Neuronal stem cell (in vitro differentiated cells): ENCODE measurements at regions not wholly inside any gene's neighbourhood (a gene's known extent, or its start where the extent isn't known, plus 50 kb on each side); places are given as distances from the start of the nearest gene placed in this dataset.

Experiments used
- DNase-seq: peaks from one replicate; pipeline ENCODE4 v3.0.0-alpha.2; 2013; ENCODE audit warnings: low spot score
- H2AFZ ChIP-seq: one replicate; pipeline ENCODE4 v1.6.1; 2013; ENCODE audit warnings: mild to moderate bottlenecking, low read length, inconsistent platforms
- H2AK5ac ChIP-seq: 2 replicates; pipeline ENCODE4 v1.6.1; 2013; ENCODE audit warnings: low read depth, mild to moderate bottlenecking, inconsistent platforms, low read length, moderate library complexity, mixed read lengths
- H2BK120ac ChIP-seq: 2 replicates; pipeline ENCODE4 v1.6.1; 2013; ENCODE audit warnings: low read depth, mild to moderate bottlenecking, inconsistent platforms, low read length, moderate library complexity, mixed read lengths
- H2BK12ac ChIP-seq: one replicate; pipeline ENCODE4 v1.6.1; 2013; ENCODE audit warnings: low read length, inconsistent platforms
- H2BK15ac ChIP-seq: 2 replicates; pipeline ENCODE4 v1.6.1; 2013; ENCODE audit warnings: mild to moderate bottlenecking, low read length, inconsistent platforms, mixed read lengths
- H2BK5ac ChIP-seq: one replicate; pipeline ENCODE4 v1.6.1; 2013; ENCODE audit warnings: inconsistent platforms, mild to moderate bottlenecking, low read length, moderate library complexity
- H3K14ac ChIP-seq: one replicate; pipeline ENCODE4 v1.6.1; 2013; ENCODE audit warnings: low read length, inconsistent platforms
- H3K18ac ChIP-seq: 2 replicates; pipeline ENCODE4 v1.6.1; 2013; ENCODE audit warnings: low read length, inconsistent platforms
- H3K23ac ChIP-seq: 2 replicates; pipeline ENCODE4 v1.6.1; 2013; ENCODE audit warnings: low read depth, mild to moderate bottlenecking, mixed read lengths, low read length, inconsistent platforms; ENCODE audit not compliant: poor library complexity
- H3K27ac ChIP-seq: replicated peaks from 3 replicates; pipeline ENCODE4 v1.5.1; 2013; ENCODE audit warnings: low read length, inconsistent platforms
- H3K27me3 ChIP-seq, 3 experiments: 2 replicates each; pipeline ENCODE4 v1.6.1; 2013; ENCODE audit warnings: low read length in 3 of 3, mild to moderate bottlenecking in 2 of 3, inconsistent platforms in 1 of 3, low read depth in 1 of 3, mixed read lengths in 1 of 3, moderate library complexity in 1 of 3; ENCODE audit not compliant: control insufficient read depth in 3 of 3, insufficient read depth in 3 of 3
- H3K36me3 ChIP-seq, 2 donors: replicated peaks in 1 of 2; 2 replicates each; pipeline ENCODE4 v1.6.1; 2013; ENCODE audit warnings: low read length in 2 of 2; ENCODE audit not compliant: control insufficient read depth in 2 of 2, insufficient read depth in 2 of 2
- H3K4ac ChIP-seq: 2 replicates; pipeline ENCODE4 v1.6.1; 2013; ENCODE audit warnings: inconsistent platforms, mild to moderate bottlenecking, low read length, moderate library complexity
- H3K4me1 ChIP-seq, 2 donors: 1 replicate in 1 of 2; 2 replicates in 1 of 2; pipeline ENCODE4 v1.6.1; 2013; ENCODE audit warnings: low read length in 2 of 2, low read depth in 1 of 2; ENCODE audit not compliant: control insufficient read depth in 2 of 2, insufficient read depth in 1 of 2
- H3K4me2 ChIP-seq: one replicate; pipeline ENCODE4 v1.6.1; 2013; ENCODE audit warnings: mild to moderate bottlenecking, low read length, inconsistent platforms; ENCODE audit not compliant: insufficient read depth, poor library complexity, severe bottlenecking
- H3K4me3 ChIP-seq, 2 donors: 2 replicates each; pipeline ENCODE4 v1.5.1; 2013; ENCODE audit warnings: low read length in 2 of 2, mild to moderate bottlenecking in 2 of 2, inconsistent platforms in 1 of 2, moderate library complexity in 1 of 2
- H3K79me1 ChIP-seq: one replicate; pipeline ENCODE4 v1.6.1; 2013; ENCODE audit warnings: low read depth, mild to moderate bottlenecking, inconsistent platforms, low read length, moderate library complexity
- H3K9ac ChIP-seq: one replicate; pipeline ENCODE4 v1.6.1; 2013; ENCODE audit warnings: mild to moderate bottlenecking, low read depth, low read length, inconsistent platforms; ENCODE audit not compliant: poor library complexity
- H3K9me3 ChIP-seq, 2 donors: replicated peaks in 1 of 2; 2 replicates each; pipeline versions ENCODE3 to v1.6.1; 2013; ENCODE audit warnings: low read length in 2 of 2, mild to moderate bottlenecking in 2 of 2, inconsistent platforms in 1 of 2, low read depth in 1 of 2, mixed read lengths in 1 of 2, moderate library complexity in 1 of 2; ENCODE audit not compliant: control insufficient read depth in 2 of 2, insufficient read depth in 1 of 2
- H4K8ac ChIP-seq: one replicate; pipeline ENCODE4 v1.6.1; 2013; ENCODE audit warnings: low read depth, mild to moderate bottlenecking, inconsistent platforms, low read length, moderate library complexity
- H4K91ac ChIP-seq: one replicate; pipeline ENCODE4 v1.6.1; 2013; ENCODE audit warnings: low read length, low read depth, mild to moderate bottlenecking, inconsistent platforms; ENCODE audit not compliant: poor library complexity
- WGBS, 2 donors: extraction: QIAGEN DNeasy Blood & Tissue Kit; methylation state at CpG; one replicate each; pipeline ENCODE4 v1.1.7; 2013; ENCODE audit warnings: missing lambda C conversion rate in 2 of 2, mixed read lengths in 1 of 2; ENCODE audit not compliant: insufficient read length in 2 of 2, insufficient replicate concordance in 1 of 2; ENCODE audit errors: extremely low coverage in 2 of 2; 5-methylcytosine and 5-hydroxymethylcytosine counted together

GRCh38 chr1:68590473-68590872 is 93.6 kb upstream of the DEPDC1 start:
- H2BK120ac ChIP-seq: no peak overlapping the region
- no peak overlapping the region for H3K27ac ChIP-seq
- no peaks in the 10 kb centered on the region for H3K79me1 ChIP-seq
- H3K14ac ChIP-seq: no peak overlapping the region
- no peak overlapping the region for H3K9ac ChIP-seq
- no peak overlapping the region for H2BK12ac ChIP-seq
- no peak overlapping the region for H3K23ac ChIP-seq
- no peak for DNase-seq
- H2BK15ac ChIP-seq: no peak overlapping the region
- H2AFZ ChIP-seq: no peak overlapping the region
- no peaks in the 10 kb centered on the region for H3K4me1 ChIP-seq
- no peak overlapping the region for H3K4me3 ChIP-seq
- H2BK5ac ChIP-seq: no peak overlapping the region
- no peak overlapping the region for H3K4me2 ChIP-seq
- 100% methylated on average over 1 of the region's 1 CpG; no CpG with 5 or more reads in 1 of the 2 donors for WGBS, 2 donors
- H4K8ac ChIP-seq: no peak overlapping the region
- no peak overlapping the region for H3K4ac ChIP-seq
- H3K18ac ChIP-seq: no peak overlapping the region
- no peaks in the 10 kb centered on the region for H3K27me3 ChIP-seq
- H3K9me3 ChIP-seq: no peaks in the 10 kb centered on the region
- H4K91ac ChIP-seq: no peak overlapping the region
- no peaks in the 10 kb centered on the region for H3K36me3 ChIP-seq
- no peak overlapping the region for H2AK5ac ChIP-seq

GRCh38 chr1:68594851-68595250 is 98.0 kb upstream of the DEPDC1 start:
- H4K8ac ChIP-seq: no peak overlapping the region
- no peak overlapping the region for H2BK120ac ChIP-seq
- H3K23ac ChIP-seq: no peak overlapping the region
- H2BK12ac ChIP-seq: no peak overlapping the region
- no peak overlapping the region for H2BK5ac ChIP-seq
- H2BK15ac ChIP-seq: no peak overlapping the region
- no peak overlapping the region for H3K4ac ChIP-seq
- no peak overlapping the region for H4K91ac ChIP-seq
- H2AFZ ChIP-seq: no peak overlapping the region
- H3K9me3 ChIP-seq: peaks cover 0 to 9% of the 10 kb centered on the region in 2 donors
- H2AK5ac ChIP-seq: no peak overlapping the region
- H3K4me2 ChIP-seq: no peak overlapping the region
- H3K14ac ChIP-seq: no peak overlapping the region
- no peaks in the 10 kb centered on the region for H3K36me3 ChIP-seq
- no peak overlapping the region for H3K18ac ChIP-seq
- H3K27me3 ChIP-seq: no peaks in the 10 kb centered on the region
- H3K27ac ChIP-seq: no peak overlapping the region
- no peak for DNase-seq
- no peaks in the 10 kb centered on the region for H3K79me1 ChIP-seq
- H3K9ac ChIP-seq: no peak overlapping the region
- WGBS, 2 donors: no CpG with 5 or more reads among the region's 2 CpGs
- no peak overlapping the region for H3K4me3 ChIP-seq
- H3K4me1 ChIP-seq: no peaks in the 10 kb centered on the region

- no peaks in the 10 kb centered on the region for H3K79me1 ChIP-seq
- no peaks in the 10 kb centered on the region for H3K27me3 ChIP-seq
- H3K18ac ChIP-seq: no peak overlapping the region
- H3K4me2 ChIP-seq: no peak overlapping the region
- no peak overlapping the region for H3K23ac ChIP-seq
- no peak overlapping the region for H3K14ac ChIP-seq
- H3K27ac ChIP-seq: no peak overlapping the region
- no peak overlapping the region for H3K9ac ChIP-seq
- peaks cover 0 to 10% of the 10 kb centered on the region in 2 donors for H3K9me3 ChIP-seq
- H2BK12ac ChIP-seq: no peak overlapping the region
- peaks cover 0 to 2% of the 10 kb centered on the region in 2 donors for H3K4me1 ChIP-seq
- no peak overlapping the region for H2BK120ac ChIP-seq
- H2AFZ ChIP-seq: no peak overlapping the region
- H2BK15ac ChIP-seq: no peak overlapping the region
- H3K4ac ChIP-seq: no peak overlapping the region
- no peak overlapping the region for H4K91ac ChIP-seq
- H2AK5ac ChIP-seq: no peak overlapping the region
- WGBS, 2 donors: no CpG with 5 or more reads among the region's 5 CpGs
- no peaks in the 10 kb centered on the region for H3K36me3 ChIP-seq
- no peak overlapping the region for H3K4me3 ChIP-seq
- no peak for DNase-seq
- H4K8ac ChIP-seq: no peak overlapping the region
- H2BK5ac ChIP-seq: no peak overlapping the region
Observed at GRCh38 chr1:68600049-68600661, 103.3 kb upstream of the DEPDC1 start.

DNA sequence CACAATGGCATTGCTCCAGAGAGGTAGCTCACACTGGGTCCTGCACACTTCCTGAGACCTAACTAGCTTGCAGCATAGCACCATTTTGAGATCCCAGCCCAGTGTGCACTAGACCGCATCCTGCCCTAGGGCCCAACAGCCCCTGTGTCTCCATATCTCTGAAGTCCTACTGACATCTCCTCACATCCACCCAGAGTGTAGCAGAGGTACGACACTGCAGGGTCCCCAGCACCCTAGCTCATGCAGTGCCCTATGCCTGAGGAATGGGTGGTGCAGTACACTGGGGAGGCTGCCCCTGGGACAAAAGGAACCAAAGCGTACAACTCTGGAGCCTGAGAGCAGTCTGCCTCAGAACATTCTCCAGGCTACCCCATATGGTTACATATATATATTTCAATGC is 111.4 kb upstream of the DEPDC1 start:
- peak overlapping the region; percentile 6 for H3K18ac ChIP-seq
- H3K4ac ChIP-seq: no peak overlapping the region
- no peak overlapping the region for H2AK5ac ChIP-seq
- WGBS, 2 donors: no CpG with 5 or more reads among the region's 3 CpGs
- no peak overlapping the region for H3K4me2 ChIP-seq
- H3K4me1 ChIP-seq: no peaks in the 10 kb centered on the region
- H3K9ac ChIP-seq: no peak overlapping the region
- H3K4me3 ChIP-seq: no peak overlapping the region
- H2BK15ac ChIP-seq: no peak overlapping the region
- H2BK120ac ChIP-seq: no peak overlapping the region
- no peak overlapping the region for H3K27ac ChIP-seq
- no peak overlapping the region for H2BK5ac ChIP-seq
- no peaks in the 10 kb centered on the region for H3K27me3 ChIP-seq
- H3K36me3 ChIP-seq: no peaks in the 10 kb centered on the region
- H3K14ac ChIP-seq: no peak overlapping the region
- H4K8ac ChIP-seq: no peak overlapping the region
- no peaks in the 10 kb centered on the region for H3K79me1 ChIP-seq
- no peak overlapping the region for H2BK12ac ChIP-seq
- H3K9me3 ChIP-seq: peaks cover 2 to 9% of the 10 kb centered on the region in 2 donors
- no peak overlapping the region for H4K91ac ChIP-seq
- DNase-seq: no peak
- no peak overlapping the region for H2AFZ ChIP-seq
- no peak overlapping the region for H3K23ac ChIP-seq
